Lung (tissue), 11 donors: ENCODE measurements at regions not wholly inside any gene's neighbourhood (a gene's known extent, or its start where the extent isn't known, plus 50 kb on each side); places are given as distances from the start of the nearest gene placed in this dataset.

Experiments
- ATAC-seq: fragments of 200-7000 bp; cut with Tn5 transposase; one replicate; pipeline ENCODE4 v1.9.1; 2020; ENCODE audit warnings: moderate number of reproducible peaks; ENCODE audit not compliant: insufficient read depth, low FRiP score
- DNase-seq, 3 donors: peaks; one replicate each; pipeline ENCODE4 v3.0.0-alpha.2; 2013 to 2017
- H3K27ac ChIP-seq, 2 donors: one replicate each; pipeline ENCODE4 v1.5.1; 2013; ENCODE audit warnings: mild to moderate bottlenecking in 2 of 2, moderate library complexity in 2 of 2, control low read depth in 1 of 2, inconsistent platforms in 1 of 2, low read depth in 1 of 2, low read length in 1 of 2
- H3K27me3 ChIP-seq, 3 donors: one replicate each; pipeline ENCODE4 v1.5.1; 2013; ENCODE audit warnings: low read length in 2 of 3; ENCODE audit not compliant: control insufficient read depth in 3 of 3, insufficient read depth in 3 of 3
- H3K36me3 ChIP-seq, 4 donors: one replicate each; pipeline ENCODE4 v1.5.1; 2013; ENCODE audit warnings: low read length in 4 of 4, mild to moderate bottlenecking in 1 of 4, moderate library complexity in 1 of 4; ENCODE audit not compliant: control insufficient read depth in 4 of 4, insufficient read depth in 4 of 4
- H3K4me1 ChIP-seq, 5 donors: one replicate each; pipeline ENCODE4 v1.5.1; 2013; ENCODE audit warnings: low read length in 5 of 5, mild to moderate bottlenecking in 2 of 5, moderate library complexity in 1 of 5; ENCODE audit not compliant: control insufficient read depth in 5 of 5, insufficient read depth in 5 of 5
- H3K4me3 ChIP-seq: one replicate; pipeline ENCODE4 v1.5.1; 2013; ENCODE audit warnings: mild to moderate bottlenecking, control low read depth, moderate library complexity
- H3K9ac ChIP-seq, 2 donors: one replicate each; pipeline ENCODE4 v1.5.1; 2013; ENCODE audit warnings: low read length in 2 of 2, control low read depth in 1 of 2; ENCODE audit not compliant: insufficient read depth in 1 of 2
- H3K9me3 ChIP-seq, 4 donors: one replicate each; pipeline ENCODE4 v1.5.1; 2013; ENCODE audit warnings: low read length in 3 of 4, mild to moderate bottlenecking in 1 of 4, moderate library complexity in 1 of 4; ENCODE audit not compliant: control insufficient read depth in 4 of 4, insufficient read depth in 3 of 4
- WGBS, 2 donors: extraction: QIAGEN DNeasy Blood & Tissue Kit; methylation state at CpG; one replicate each; pipeline ENCODE4 v1.1.7; 2013; 5-methylcytosine and 5-hydroxymethylcytosine counted together
- TF ChIP-seq, protein P1 (sequence below): IDR thresholded peaks from 2 replicates; pipeline ENCODE4 v1.5.1; 2012; ENCODE audit warnings: mild to moderate bottlenecking; ENCODE audit errors: control extremely low read depth, extremely low read depth
- donor health status: control.
- donor health status: control.
- donor health status: Bipolar disorder and iron deficiency.
- donor health status: healthy.
- donor health status: DM: yes; HTN: yes; CAD: no.

DNA sequence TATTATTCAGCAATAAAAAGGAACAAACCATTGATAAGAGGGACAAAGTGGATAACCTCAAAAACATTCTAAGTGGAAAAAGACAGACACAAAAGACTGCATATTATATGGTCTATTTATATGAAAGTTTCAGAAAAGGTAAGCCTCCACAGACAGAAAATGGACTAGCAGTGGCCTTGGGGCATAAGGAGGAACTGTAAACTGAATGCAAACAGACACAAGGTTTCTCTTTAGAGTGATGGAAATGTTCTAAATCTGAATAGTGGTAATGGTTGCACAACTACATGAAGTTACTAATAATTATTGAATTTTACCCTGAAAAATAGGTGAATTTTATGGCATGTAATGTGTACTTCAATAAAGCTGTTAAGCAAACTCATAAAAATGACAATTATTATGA, 286.3 kb upstream of the PAPPA start:
- no peaks in the 10 kb centered on the region for H3K9me3 ChIP-seq
- ATAC-seq (no peak), DNase-seq (no peak)
- peaks cover 0 to 3% (median 0%) of the 10 kb centered on the region in 3 donors for H3K27me3 ChIP-seq
- no peaks in the 10 kb centered on the region for H3K4me1 ChIP-seq
- no peak overlapping the region for H3K4me3 ChIP-seq
- H3K9ac ChIP-seq, result no peak overlapping the region
- TF ChIP-seq, protein P1, sequence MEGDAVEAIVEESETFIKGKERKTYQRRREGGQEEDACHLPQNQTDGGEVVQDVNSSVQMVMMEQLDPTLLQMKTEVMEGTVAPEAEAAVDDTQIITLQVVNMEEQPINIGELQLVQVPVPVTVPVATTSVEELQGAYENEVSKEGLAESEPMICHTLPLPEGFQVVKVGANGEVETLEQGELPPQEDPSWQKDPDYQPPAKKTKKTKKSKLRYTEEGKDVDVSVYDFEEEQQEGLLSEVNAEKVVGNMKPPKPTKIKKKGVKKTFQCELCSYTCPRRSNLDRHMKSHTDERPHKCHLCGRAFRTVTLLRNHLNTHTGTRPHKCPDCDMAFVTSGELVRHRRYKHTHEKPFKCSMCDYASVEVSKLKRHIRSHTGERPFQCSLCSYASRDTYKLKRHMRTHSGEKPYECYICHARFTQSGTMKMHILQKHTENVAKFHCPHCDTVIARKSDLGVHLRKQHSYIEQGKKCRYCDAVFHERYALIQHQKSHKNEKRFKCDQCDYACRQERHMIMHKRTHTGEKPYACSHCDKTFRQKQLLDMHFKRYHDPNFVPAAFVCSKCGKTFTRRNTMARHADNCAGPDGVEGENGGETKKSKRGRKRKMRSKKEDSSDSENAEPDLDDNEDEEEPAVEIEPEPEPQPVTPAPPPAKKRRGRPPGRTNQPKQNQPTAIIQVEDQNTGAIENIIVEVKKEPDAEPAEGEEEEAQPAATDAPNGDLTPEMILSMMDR, result no peak
- H3K27ac ChIP-seq, result no peak overlapping the region
- H3K36me3 ChIP-seq, result no peaks in the 10 kb centered on the region

DNA sequence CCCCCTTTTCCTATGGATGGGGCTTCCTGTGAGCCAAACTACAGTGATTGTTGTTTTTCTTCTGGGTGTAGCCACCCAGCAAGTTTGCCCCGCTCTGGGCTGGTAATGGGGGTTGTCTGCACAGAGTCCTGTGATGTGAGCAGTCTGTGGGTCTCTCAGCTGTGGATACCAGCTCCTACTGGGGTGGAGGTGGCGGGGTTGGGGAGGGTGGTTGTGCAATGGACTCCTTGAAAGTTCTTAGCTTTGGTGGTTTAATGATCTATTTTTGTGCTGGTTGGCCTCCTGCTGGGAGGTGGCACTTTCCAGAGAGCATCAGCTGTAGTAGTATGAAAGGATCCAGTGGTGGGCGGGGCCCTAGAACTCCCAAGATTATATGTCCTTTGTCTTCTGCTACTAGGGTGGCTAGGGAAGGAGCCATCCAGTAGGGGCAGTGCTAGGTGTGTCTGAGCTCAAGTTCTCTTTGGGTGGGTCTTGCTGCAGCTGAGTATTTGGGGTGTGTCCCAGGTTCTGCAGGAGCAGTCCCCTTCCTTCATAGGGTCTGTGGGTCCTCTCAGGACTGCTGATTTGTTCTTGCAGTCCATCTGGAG, 275.6 kb upstream of the PAPPA start:
- Histone ChIP-seq H3K9me3 (no peaks in the 10 kb centered on the region), H3K9ac (no peak overlapping the region), H3K4me1 (no peaks in the 10 kb centered on the region), H3K36me3 (no peaks in the 10 kb centered on the region), H3K27me3 (no peaks in the 10 kb centered on the region), H3K27ac (no peak overlapping the region), H3K4me3 (no peak overlapping the region)
- TF ChIP-seq, protein P1, result no peak
- ATAC-seq (no peak), DNase-seq (no peak)
- 64 to 73% methylated on average over 3 of the region's 3 CpGs for WGBS, 2 donors

DNA sequence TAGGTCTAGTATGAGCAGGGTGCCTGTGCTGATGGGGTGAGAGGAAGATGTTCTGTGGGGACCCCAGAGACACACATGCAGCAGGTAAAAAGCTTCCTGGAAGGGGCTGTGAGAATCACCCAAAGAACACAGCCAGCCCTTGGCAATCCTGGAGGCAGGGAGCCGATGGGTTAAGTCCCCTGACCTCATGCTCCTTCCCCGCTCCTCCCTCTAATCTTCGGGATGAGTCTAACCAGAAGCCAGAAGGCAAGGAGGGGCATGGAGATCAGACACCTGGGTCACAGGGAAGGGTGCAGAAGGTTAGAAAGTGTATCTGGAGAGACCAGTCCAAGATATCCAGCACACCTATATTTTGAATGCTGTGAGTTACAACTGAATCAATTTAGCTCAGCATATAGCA, 274.1 kb upstream of the PAPPA start:
- ATAC-seq (no peak), DNase-seq (no peak)
- Histone ChIP-seq H3K4me1 (peaks cover 0 to 1% (median 0%) of the 10 kb centered on the region in 5 donors), H3K36me3 (no peaks in the 10 kb centered on the region), H3K27me3 (no peaks in the 10 kb centered on the region), H3K9ac (no peak overlapping the region), H3K9me3 (no peaks in the 10 kb centered on the region), H3K27ac (no peak overlapping the region), H3K4me3 (no peak overlapping the region)
- TF ChIP-seq, protein P1, result no peak
- WGBS, 2 donors, result 32 to 47% methylated on average over 3 of the region's 3 CpGs
